Natural killer cell (primary cell): ENCODE measurements at regions not wholly inside any gene's neighbourhood (a gene's known extent, or its start where the extent isn't known, plus 50 kb on each side); places are given as distances from the start of the nearest gene placed in this dataset.

Experiments
- ATAC-seq, 3 donors: fragments of 150-1000 bp in 2 of 3; fragments of 200-7000 bp in 1 of 3; cut with Tn5 transposase; 1 replicate in 1 of 3; 2 replicates in 2 of 3; pipeline ENCODE4 v1.10.0; 2021; ENCODE audit warnings: mild to moderate bottlenecking in 2 of 3, moderate library complexity in 2 of 3
- DNase-seq, 2 donors: peaks; one replicate each; pipeline versions ENCODE4 v3.0.0 to v3.0.0-alpha.2; 2013 to 2021; ENCODE audit warnings: mixed read lengths in 1 of 2
- H3K27ac ChIP-seq: one replicate; pipeline ENCODE4 v1.5.1; 2013; ENCODE audit warnings: mild to moderate bottlenecking, low read length
- H3K27me3 ChIP-seq: one replicate; pipeline ENCODE4 v1.6.1; 2013; ENCODE audit warnings: low read length; ENCODE audit not compliant: control insufficient read depth, insufficient read depth
- H3K36me3 ChIP-seq: one replicate; pipeline ENCODE4 v1.6.1; 2013; ENCODE audit warnings: low read length; ENCODE audit not compliant: control insufficient read depth, insufficient read depth
- H3K4me1 ChIP-seq: one replicate; pipeline ENCODE4 v1.6.1; 2013; ENCODE audit warnings: low read length; ENCODE audit not compliant: control insufficient read depth, insufficient read depth
- H3K4me3 ChIP-seq: one replicate; pipeline ENCODE4 v1.5.1; 2013; ENCODE audit warnings: low read length
- H3K9me3 ChIP-seq: one replicate; pipeline ENCODE4 v1.6.1; 2013; ENCODE audit warnings: low read length; ENCODE audit not compliant: control insufficient read depth, insufficient read depth
- H3K27ac Mint-ChIP-seq, 2 donors: one replicate each; pipeline ENCODE4 v1.8.0; 2022; ENCODE audit warnings: mild to moderate bottlenecking in 2 of 2, mixed read lengths in 2 of 2, moderate library complexity in 1 of 2
- H3K27me3 Mint-ChIP-seq, 2 donors: one replicate each; pipeline ENCODE4 v1.8.0; 2022; ENCODE audit warnings: low read depth in 2 of 2, mixed read lengths in 2 of 2
- H3K36me3 Mint-ChIP-seq: one replicate; pipeline ENCODE4 v1.8.0; 2022; ENCODE audit warnings: mixed read lengths
- H3K4me1 Mint-ChIP-seq, 2 donors: one replicate each; pipeline ENCODE4 v1.8.0; 2022; ENCODE audit warnings: mixed read lengths in 2 of 2
- H3K4me3 Mint-ChIP-seq: one replicate; pipeline ENCODE4 v1.8.0; 2022; ENCODE audit warnings: mild to moderate bottlenecking, moderate library complexity, mixed read lengths
- H3K9me3 Mint-ChIP-seq, 2 donors: one replicate each; pipeline ENCODE4 v1.8.0; 2022; ENCODE audit warnings: mixed read lengths in 2 of 2
- WGBS: methylation state at CpG from one replicate; pipeline ENCODE4 v1.1.7; 2013; ENCODE audit warnings: missing lambda C conversion rate; ENCODE audit not compliant: insufficient coverage; 5-methylcytosine and 5-hydroxymethylcytosine counted together
- intact Hi-C: fragments of 100-400 bp; cut with micrococcal nuclease; formaldehyde crosslinking; loops from one replicate; pipeline ENCODE4 v1.14.2; 2022
- TF ChIP-seq, protein P1 (sequence below): fragments of 200-600 bp; IDR thresholded peaks from one replicate; pipeline ENCODE4 v1.8.0; 2022; ENCODE audit warnings: antibody characterized with exemption

DNA sequence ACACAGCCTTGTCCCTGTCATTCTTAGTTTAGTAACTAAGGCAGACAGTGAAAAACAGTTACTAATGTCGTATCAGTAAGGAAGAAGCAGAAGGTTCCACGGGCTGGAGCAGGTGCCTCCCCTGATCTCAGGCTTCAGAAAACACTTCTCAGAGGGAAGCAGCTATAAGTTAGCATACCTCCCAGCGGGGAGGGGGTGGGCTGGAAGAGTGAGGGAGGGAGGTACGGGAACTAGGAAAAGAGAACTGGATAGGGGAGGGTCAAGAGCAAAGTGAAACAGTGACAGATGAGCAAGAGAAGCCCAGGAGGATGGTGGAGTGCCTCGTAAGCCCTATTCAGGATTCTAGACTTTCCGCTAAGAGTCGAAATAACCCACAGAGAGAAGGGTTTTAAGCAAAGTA lies 186.3 kb upstream of the XYLT1 start:
- Mint-ChIP-seq H3K36me3 (no peaks in the 10 kb centered on the region), H3K27ac (no peak overlapping the region), H3K4me1 (no peaks in the 10 kb centered on the region), H3K9me3 (no peaks in the 10 kb centered on the region), H3K27me3 (peaks cover 17 to 47% of the 10 kb centered on the region in 2 donors), H3K4me3 (no peak overlapping the region)
- intact Hi-C loops, result no loop called here
- no peak overlapping the region for H3K27ac ChIP-seq
- H3K4me3 ChIP-seq, result no peak overlapping the region
- H3K9me3 ChIP-seq, result no peaks in the 10 kb centered on the region
- ATAC-seq, result no peak
- H3K4me1 ChIP-seq, result no peaks in the 10 kb centered on the region
- no peaks in the 10 kb centered on the region for H3K27me3 ChIP-seq
- TF ChIP-seq, protein P1, sequence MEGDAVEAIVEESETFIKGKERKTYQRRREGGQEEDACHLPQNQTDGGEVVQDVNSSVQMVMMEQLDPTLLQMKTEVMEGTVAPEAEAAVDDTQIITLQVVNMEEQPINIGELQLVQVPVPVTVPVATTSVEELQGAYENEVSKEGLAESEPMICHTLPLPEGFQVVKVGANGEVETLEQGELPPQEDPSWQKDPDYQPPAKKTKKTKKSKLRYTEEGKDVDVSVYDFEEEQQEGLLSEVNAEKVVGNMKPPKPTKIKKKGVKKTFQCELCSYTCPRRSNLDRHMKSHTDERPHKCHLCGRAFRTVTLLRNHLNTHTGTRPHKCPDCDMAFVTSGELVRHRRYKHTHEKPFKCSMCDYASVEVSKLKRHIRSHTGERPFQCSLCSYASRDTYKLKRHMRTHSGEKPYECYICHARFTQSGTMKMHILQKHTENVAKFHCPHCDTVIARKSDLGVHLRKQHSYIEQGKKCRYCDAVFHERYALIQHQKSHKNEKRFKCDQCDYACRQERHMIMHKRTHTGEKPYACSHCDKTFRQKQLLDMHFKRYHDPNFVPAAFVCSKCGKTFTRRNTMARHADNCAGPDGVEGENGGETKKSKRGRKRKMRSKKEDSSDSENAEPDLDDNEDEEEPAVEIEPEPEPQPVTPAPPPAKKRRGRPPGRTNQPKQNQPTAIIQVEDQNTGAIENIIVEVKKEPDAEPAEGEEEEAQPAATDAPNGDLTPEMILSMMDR, result no peak
- DNase-seq, result no peak
- WGBS, result 52% methylated on average over 7 of the region's 7 CpGs
- no peaks in the 10 kb centered on the region for H3K36me3 ChIP-seq

DNA sequence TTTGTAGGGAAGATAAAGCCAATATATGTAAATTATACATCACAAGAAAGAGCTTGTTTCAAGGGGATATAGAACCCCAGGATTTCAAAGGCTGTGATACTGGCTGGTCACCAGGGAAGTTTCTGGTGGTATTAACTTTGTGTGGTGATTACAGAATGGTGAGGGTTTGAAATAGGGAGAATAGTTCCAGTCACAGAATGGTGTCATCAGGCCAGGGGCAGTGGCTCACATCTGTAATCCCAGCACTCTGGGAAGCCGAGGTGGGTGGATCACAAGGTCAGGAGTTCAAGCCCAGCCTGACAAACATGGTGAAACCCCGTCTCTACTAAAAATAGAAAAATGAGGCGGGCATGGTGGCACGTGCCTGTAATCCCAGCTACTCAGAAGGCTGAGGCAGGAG lies 183.8 kb upstream of the XYLT1 start:
- 79% methylated on average over 4 of the region's 4 CpGs for WGBS
- H3K9me3 Mint-ChIP-seq, result no peaks in the 10 kb centered on the region

DNA sequence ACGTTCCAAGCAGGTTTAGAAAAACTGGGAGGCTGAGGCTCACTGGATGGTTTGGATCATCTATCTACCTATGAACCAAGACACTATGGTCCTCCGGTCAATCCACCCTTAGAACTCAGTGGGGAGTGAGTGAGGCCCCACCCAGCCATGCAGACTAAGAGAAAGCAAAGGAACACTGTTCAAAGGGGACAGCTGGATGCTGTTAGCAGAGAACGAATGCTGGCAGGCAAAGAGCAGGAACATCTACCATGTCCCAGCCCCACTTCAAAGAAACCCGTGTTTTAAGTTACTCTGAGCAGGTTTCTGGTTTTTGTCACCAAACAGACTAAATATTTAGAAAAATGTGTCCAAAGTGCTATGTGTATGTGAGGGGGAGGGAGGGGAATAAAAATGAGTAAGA lies 183.4 kb upstream of the XYLT1 start:
- TF ChIP-seq, protein P1, result no peak
- H3K4me3 Mint-ChIP-seq, result no peak overlapping the region
- ATAC-seq, result no peak
- H3K4me1 Mint-ChIP-seq, result no peaks in the 10 kb centered on the region
- no peak overlapping the region for H3K27ac ChIP-seq
- H3K27me3 ChIP-seq, result no peaks in the 10 kb centered on the region
- peaks cover 17 to 63% of the 10 kb centered on the region in 2 donors for H3K27me3 Mint-ChIP-seq
- H3K4me3 ChIP-seq, result no peak overlapping the region
- H3K36me3 ChIP-seq, result no peaks in the 10 kb centered on the region
- no peak for DNase-seq
- H3K4me1 ChIP-seq, result no peaks in the 10 kb centered on the region
- no peaks in the 10 kb centered on the region for H3K9me3 ChIP-seq
- no peak overlapping the region for H3K27ac Mint-ChIP-seq
- 79% methylated on average over 4 of the region's 4 CpGs for WGBS
- no peaks in the 10 kb centered on the region for H3K36me3 Mint-ChIP-seq
- intact Hi-C loops, result no loop called here
- H3K9me3 Mint-ChIP-seq, result no peaks in the 10 kb centered on the region

More for the DNA sequence above, 183.8 kb upstream of the XYLT1 start:
- H3K4me3 Mint-ChIP-seq, result no peak overlapping the region
- Histone ChIP-seq H3K27me3 (no peaks in the 10 kb centered on the region), H3K36me3 (no peaks in the 10 kb centered on the region), H3K27ac (no peak overlapping the region), H3K4me1 (no peaks in the 10 kb centered on the region), H3K9me3 (no peaks in the 10 kb centered on the region), H3K4me3 (no peak overlapping the region)
- intact Hi-C loops, result no loop called here
- no peaks in the 10 kb centered on the region for H3K4me1 Mint-ChIP-seq
- peaks cover 17 to 63% of the 10 kb centered on the region in 2 donors for H3K27me3 Mint-ChIP-seq
- no peak for DNase-seq
- TF ChIP-seq, protein P1, result no peak
- H3K27ac Mint-ChIP-seq, result no peak overlapping the region
- H3K36me3 Mint-ChIP-seq, result no peaks in the 10 kb centered on the region
- ATAC-seq, result no peak
